ENCODE measurements at regions not wholly inside any gene's neighbourhood (a gene's known extent, or its start where the extent isn't known, plus 50 kb on each side); places are given as distances from the start of the nearest gene placed in this dataset.

- no peaks in the 10 kb centered on the region for H3K27me3 ChIP-seq (ENCODE audit: control insufficient read depth in 2 of 2, insufficient read depth in 2 of 2, low read length in 2 of 2)
- H3K36me3 ChIP-seq (ENCODE audit: control insufficient read depth in 2 of 2, extremely low read depth in 1 of 2, insufficient read depth in 2 of 2, low read length in 2 of 2) = no peaks in the 10 kb centered on the region
- no peaks in the 10 kb centered on the region for H4K20me1 ChIP-seq (replicated peaks; ENCODE audit: control insufficient read depth, extremely low read depth, insufficient read depth, low read length)
- no peak overlapping the region for H3K4me2 ChIP-seq (ENCODE audit: insufficient read depth, low read length)
- H3K27ac ChIP-seq (ENCODE audit: insufficient read depth, low read depth, low read length) = no peak overlapping the region
- H2AFZ ChIP-seq (ENCODE audit: low read depth, low read length) = no peak overlapping the region
- H3K9me3 ChIP-seq (replicated peaks; ENCODE audit: control insufficient read depth, insufficient read depth, low read length) = no peaks in the 10 kb centered on the region
- H3K4me1 ChIP-seq (ENCODE audit: control insufficient read depth, extremely low read depth, insufficient read depth, low read length) = no peaks in the 10 kb centered on the region
- dilution Hi-C loops (cut with MboI; ENCODE audit: extremely low pct_ligation_motif_present, low sequenced_read_pairs) = no loop called here
- no peak overlapping the region for H3K4me3 ChIP-seq (replicated peaks in 1 of 3; ENCODE audit: insufficient read depth in 1 of 3, low read depth in 1 of 3, low read length in 3 of 3)
- CTCF ChIA-PET = no interaction called here
- H3K79me2 ChIP-seq (ENCODE audit: control insufficient read depth, insufficient read depth, low read length) = no peaks in the 10 kb centered on the region
- TF ChIP-seq JUN (IDR thresholded peaks at IDR 0.05; ENCODE audit: borderline replicate concordance, insufficient read depth, insufficient read length, low read depth) = no peak
- no peak for TF ChIP-seq POLR2AphosphoS5 (IDR thresholded peaks at IDR 0.05; ENCODE audit: insufficient read depth, low read depth, low read length)
- TF ChIP-seq, protein P1, sequence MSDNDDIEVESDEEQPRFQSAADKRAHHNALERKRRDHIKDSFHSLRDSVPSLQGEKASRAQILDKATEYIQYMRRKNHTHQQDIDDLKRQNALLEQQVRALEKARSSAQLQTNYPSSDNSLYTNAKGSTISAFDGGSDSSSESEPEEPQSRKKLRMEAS (IDR thresholded peaks at IDR 0.05; ENCODE audit: insufficient read depth, insufficient read length) = no peak
- no peak for TF ChIP-seq CTCF (IDR thresholded peaks at IDR 0.05; ENCODE audit: extremely low read depth in 1 of 2, insufficient read depth in 1 of 2, low read depth in 1 of 2, low read length in 2 of 2)
- TF ChIP-seq FOS (IDR thresholded peaks at IDR 0.05; ENCODE audit: borderline replicate concordance, insufficient read depth, low read length) = no peak
- no peak for TF ChIP-seq POLR2A (IDR thresholded peaks at IDR 0.05; ENCODE audit: low read depth, low read length)
- no peak for TF ChIP-seq EZH2 (IDR thresholded peaks at IDR 0.05; ENCODE audit: borderline replicate concordance, low read depth, low read length, severe bottlenecking)
- TF ChIP-seq MYC (IDR thresholded peaks at IDR 0.05; ENCODE audit: low read depth, low read length) = no peak
- no peak for TF ChIP-seq GATA2 (IDR thresholded peaks at IDR 0.05; ENCODE audit: insufficient read depth, insufficient read length, low read depth, low read length)
- FAIRE-seq (no peak), DNase-seq (ENCODE audit: low read depth, low spot score) (no peak)
- intact Hi-C loops (cut with micrococcal nuclease) = no loop called here
- no peak overlapping the region for H3K9ac ChIP-seq (replicated peaks; ENCODE audit: extremely low read depth, insufficient read depth, low read length)
- POLR2A ChIA-PET = no interaction called here
- no TSS peak for BruUV-seq (replicated peaks)
- H3K9me1 ChIP-seq (replicated peaks; ENCODE audit: control insufficient read depth, extremely low read depth, insufficient read depth, low read length) = no peaks in the 10 kb centered on the region
Measured at GRCh38 chr10:128694851-128695725, 568.9 kb upstream of the MKI67 start.
